Stromal cell of bone marrow (primary cell): ENCODE measurements at regions not wholly inside any gene's neighbourhood (a gene's known extent, or its start where the extent isn't known, plus 50 kb on each side); places are given as distances from the start of the nearest gene placed in this dataset.
A peak's percentile ranks its signal among the peaks of the same experiment; 100 is the strongest.

Source experiments
- DNase-seq: peaks from one replicate; pipeline ENCODE4 v3.0.0-alpha.2; 2012; ENCODE audit warnings: low read depth

DNA sequence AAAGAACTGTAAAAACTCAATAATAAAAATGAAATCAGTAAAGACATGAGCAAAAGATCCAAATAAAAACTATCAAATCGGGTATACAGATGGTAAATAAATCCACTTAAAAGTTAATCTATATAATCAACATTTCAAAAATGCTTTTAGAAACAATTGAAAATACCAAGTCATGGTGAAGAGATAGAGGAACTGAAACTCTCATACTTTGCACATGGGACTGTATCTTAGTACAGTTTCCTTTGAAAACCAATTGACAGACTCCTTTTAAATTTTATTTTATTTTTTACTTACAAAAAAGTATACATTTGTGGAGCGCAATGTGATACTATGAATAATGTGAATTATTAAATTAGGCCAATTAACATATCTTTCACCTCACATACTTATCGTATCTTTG, 98.6 kb upstream of the FAR2 start:
- DNase-seq = no peak

DNA sequence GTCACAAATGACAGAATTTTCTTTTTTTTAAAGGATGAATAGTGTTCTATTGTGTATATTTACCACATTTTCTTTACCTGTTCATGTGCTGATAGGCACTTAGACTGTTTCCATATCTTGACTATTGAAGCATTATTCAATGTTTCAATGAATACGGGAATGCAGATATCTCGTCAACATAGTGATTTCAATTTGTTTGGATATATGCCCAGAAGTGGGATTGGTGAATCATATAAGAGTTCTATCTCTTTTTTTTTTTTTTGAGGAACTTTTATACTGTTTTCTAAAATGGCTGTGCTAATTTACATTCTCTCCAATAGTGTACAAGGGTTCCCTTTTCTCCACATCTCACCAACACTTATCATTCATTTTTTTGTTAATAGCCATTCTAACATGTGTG, 97.9 kb upstream of the FAR2 start:
- no peak for DNase-seq

DNA sequence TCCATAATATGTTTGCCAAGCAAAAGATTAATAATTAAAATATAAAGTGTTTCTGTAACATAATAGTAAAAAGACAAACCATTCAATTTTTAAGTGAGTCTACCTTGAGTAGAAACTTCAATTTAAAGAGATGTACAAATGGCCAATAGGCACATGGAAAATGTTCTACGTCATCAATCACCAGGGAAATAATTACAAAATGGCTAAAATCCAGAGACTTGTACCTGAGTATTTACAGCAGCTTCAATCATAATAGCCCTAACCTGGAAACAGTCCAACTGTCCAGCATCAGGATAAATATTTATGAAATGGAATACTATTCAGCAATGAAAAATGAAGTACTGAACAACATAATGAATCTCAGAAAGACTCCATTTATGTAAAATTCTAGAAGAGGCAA, 95.5 kb upstream of the FAR2 start:
- no peak for DNase-seq

DNA sequence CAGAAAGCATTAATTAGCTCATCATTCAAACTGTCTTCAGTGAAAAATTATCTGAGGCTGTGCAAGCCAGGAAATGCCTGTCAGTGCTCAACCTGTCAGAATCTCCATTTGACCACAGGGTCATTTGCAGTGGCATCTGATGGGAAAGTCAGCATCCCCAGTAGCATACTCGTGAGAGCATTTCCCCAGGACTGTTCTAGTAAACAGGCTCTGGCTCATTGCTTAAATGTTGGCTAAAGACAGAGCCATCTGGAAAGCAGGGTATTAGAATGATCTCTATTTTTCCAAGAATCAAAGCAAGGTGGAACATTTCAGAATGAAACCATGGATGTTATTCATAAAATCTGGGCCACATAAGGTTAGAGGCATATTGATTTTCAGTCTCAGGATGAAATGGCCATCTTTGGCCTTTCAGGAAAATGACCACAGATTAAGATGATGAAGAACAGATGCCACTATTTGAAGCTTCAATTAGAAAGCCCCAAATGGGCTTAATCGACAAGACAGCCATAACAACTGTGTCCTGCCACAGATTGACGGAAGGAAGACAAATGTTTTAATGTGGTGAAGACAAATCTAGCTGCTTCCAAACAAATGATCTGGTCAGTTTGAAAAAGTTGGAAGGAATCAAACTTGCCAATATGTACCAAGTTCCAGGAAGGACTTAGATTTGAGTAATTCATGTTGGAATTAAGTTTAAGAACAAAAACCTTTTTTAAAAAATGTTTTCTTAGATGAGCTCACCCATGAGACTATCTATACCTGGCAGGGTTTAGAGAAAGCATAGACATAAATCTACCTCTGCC, 94.0 kb upstream of the FAR2 start:
- DNase-seq = no peak

DNA sequence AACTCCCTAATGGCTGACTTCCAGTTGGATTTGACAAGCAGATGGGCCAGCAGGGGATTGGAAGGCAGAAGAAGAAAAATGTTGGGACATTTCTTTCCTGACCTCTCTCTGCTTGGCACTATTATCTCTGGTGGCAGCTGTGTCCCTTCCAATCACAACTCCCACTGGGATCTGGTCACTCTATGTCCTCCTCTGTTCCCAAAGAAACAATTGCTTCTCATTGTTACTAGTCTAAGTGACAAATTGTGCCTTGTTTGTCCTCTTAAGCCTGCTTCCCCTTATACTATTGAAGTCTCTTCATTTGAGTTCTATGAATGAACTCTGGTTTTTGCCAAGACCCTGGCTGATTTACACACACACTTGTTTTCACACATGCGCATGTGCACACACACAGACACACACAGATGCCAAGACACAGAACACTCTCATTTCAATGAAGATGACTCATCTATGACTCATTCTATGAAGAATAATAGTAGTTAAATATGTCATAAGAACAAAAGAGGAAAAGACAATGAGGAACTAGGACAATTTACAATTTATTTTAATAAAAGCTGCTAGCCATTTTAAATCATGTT, 83.0 kb upstream of the FAR2 start:
- no peak for DNase-seq

DNA sequence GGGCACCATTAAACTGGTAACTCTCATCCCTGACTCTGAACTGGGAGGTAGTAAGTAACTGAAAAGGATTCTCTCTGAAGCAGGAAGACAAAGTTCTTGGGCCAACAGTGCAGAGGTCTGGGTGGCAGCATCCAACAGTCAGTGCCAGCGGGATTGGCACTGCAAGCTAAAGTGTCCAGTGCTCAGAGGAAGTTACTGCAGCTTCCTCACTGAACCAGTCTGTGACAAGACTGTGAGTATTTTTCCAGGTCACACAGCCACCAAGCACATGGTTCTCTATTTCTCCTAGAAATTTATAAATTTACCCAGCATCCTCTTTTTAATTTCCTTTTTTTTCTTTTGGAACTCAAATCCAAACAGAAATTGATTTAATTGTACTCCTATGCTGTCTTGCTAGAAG, 81.6 kb upstream of the FAR2 start:
- no peak for DNase-seq

DNA sequence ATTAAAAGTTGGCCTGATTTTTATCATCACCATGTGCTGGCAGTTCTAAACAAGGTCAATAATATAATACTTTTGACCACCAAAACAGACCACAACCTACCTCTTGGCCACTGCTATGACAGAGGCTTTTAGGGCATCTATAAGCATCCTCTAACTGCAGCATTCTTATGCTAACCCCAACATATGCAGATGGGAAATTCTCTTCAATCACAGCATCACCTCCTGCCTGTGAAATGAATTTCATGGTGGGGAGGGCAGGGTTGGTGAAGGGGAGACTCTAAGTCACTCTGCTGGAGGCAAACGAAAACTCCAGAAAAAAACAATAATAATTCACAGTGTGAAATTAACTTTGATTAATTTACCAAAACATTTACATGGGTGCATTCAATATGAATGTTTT, 78.8 kb upstream of the FAR2 start:
- DNase-seq = no peak

DNA sequence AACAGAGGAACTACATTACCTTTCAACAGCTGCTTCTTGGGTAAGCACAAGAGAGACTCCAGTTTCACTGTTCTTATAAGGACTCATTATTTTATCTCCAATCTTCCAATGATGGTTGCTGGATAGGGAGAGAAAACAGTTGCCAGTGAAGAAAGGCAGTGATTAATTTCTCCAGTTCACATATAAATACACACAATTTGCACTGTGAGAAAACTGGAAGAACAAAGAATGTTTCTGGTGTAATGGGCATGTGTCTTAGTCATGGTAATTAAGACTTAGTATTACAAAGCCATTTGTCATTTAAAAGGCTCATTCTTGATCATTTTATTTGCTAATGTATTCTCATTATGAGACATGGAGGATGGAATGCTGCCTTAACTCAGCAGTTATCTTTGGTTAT, 78.0 kb upstream of the FAR2 start:
- no peak for DNase-seq

DNA sequence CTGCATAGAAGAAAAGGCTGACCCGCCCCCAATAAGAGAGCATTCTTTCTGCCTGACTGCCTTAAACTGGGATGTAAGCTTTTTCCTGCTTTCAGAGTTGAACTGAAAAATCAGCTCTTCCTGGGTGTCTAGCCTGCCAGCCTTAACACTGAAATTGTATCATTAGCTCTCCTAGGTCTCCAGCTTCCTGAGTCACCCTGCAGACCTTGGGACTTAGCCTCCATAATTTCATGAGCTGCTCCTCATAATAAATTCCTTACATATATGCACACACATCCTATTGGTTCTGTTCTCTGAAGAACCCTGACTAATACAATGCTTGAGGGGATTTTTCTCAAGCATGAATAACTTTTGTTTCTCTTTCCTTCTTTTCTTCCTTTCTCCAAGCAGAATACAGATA, 76.4 kb upstream of the FAR2 start:
- DNase-seq = no peak

DNA sequence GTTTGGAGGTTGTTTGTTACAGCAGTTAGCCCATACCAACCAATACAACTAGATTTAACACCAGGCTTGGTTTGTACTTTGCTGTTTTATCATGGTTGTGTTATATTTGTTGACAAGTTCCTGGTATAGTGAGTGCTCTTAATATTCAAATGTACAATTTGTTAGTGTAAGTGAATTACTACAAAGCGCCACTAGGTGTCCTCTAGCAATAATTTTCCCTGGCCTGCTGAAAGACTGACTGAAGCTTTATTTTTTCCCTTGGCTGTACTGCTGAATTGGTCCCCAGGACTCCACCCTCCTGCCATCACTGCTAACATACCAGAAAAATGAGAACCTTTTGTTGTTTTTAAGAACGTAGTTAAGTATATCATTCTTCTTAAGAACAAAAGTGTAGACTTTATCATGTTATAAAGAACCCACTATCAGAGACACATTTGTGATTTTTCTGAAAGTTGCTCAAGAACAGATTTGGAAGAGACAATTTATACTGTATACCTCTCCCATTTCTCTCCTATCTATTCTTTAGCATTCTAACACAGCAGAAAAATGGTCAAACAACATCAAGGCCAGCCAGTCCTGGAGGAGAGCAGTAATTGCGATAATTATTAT, 75.3 kb upstream of the FAR2 start:
- peak; percentile 38 for DNase-seq

DNA sequence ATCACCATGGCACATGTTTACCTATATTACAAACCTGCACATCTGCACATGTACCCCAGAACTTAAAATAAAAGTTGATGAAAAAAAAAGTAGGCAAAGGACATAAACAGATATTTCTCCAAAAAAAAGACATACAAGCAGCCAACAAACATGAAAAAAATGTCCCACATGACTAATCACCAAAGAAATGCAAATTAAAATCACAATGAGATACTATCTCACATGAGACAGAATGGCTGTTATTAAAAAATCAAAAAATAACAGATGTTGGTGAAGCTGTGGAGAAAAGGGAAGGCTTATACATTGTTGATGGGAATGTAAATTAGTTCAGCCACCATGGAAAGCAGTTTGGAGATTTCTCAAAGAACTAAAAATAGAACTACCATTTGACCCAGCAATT, 68.0 kb upstream of the FAR2 start:
- DNase-seq = no peak

DNA sequence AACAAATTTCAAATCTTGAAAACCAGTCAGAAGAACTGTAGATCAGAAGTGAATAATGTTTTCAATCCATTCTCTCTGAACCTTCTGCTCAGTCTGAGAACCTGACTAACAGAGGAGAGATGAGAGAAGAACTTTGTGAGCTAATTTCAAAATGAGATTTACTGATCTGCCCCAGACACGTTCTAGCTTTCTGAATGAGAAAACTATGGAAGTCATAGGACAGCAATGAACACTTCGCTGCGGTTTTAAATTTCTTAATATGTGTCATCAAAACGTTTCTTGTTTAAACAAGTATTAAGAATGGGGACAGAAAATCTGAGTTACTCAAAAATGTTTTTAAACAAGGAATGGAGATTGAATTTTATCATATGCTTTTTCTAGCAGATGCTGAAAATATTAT, 66.6 kb upstream of the FAR2 start:
- no peak for DNase-seq

DNA sequence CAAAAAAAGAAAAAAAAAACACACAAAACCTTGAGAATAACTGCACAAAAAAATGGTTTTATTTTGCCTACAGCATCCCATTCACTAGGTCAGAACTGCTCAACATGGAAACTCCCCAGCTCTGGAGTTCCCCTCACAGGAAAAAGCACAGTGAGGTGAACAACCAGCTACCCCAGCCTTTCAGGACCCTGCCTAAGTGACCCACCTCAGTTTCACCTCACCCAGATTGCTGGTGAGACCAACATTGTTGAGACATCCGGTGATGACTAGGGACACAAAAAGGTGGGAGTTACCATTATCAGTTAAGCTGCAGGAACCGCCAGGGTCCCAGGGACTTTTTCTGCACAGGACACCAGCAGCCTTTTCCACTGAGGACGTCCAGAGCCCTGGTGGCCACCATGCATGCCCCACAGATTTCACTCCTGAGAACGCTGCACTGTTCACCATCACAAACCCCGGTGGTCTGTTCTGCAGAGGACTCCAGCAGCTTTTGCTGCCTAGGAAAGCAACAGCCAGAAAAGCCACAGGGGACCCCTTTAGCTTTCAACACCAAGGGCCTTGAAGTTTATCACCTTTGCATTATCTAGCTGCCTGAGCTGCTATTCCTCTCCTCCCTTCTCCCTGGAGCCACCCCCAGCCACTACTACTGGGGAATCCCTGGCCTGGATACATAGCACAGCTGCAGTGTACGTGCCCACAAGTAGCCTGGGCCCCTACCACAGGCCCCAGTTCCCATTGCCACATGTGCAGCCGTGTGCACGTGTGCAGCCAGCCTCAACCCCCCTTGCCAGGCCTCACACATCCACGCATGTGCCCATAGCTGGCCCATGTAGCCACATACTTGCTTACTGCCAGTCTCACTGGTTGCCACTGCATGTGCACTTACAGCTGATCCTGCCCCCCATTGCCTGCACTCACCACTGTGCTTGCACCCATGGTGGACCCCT, 62.5 kb upstream of the FAR2 start:
- DNase-seq = no peak

DNA sequence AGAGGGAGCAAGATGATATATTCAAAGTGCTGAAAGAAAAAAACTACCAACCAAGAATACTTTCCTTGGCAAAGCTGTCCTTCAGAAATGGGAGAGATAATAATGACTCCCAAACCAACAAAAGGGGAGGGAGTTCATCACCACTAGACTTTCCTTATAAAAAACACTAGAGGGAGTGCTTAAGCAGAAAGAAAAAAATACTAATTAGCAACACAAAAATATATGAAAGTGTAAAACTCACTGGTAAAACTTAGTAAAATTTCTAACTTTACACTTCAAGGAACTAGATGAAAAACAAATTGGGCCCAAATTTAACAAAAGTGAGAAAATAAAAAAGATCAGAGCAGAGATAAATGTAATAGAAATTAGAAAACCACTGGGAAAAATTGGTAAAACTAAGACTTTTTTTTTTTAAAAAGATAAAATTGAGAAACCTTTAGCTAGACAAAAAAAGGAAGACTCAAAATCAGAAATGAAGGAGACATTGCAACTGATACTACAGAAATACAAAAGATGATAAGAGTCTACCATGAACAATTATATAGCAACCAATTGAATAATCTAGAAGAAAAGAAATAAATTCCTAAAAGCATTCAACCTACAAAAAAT, 60.4 kb upstream of the FAR2 start:
- DNase-seq = no peak
